LNCAP (cell line): ENCODE measurements at regions not wholly inside any gene's neighbourhood (a gene's known extent, or its start where the extent isn't known, plus 50 kb on each side); places are given as distances from the start of the nearest gene placed in this dataset.

Experiments
- TF ChIP-seq, protein P1 (sequence below): fragments of 450-650 bp; IDR thresholded peaks from 2 replicates; pipeline ENCODE4 v1.5.1; 2017; ENCODE audit warnings: mild to moderate bottlenecking

GRCh38 chr4:181018472-181018871 lies 1224.7 kb upstream of the TENM3 start:
- TF ChIP-seq, protein P1, sequence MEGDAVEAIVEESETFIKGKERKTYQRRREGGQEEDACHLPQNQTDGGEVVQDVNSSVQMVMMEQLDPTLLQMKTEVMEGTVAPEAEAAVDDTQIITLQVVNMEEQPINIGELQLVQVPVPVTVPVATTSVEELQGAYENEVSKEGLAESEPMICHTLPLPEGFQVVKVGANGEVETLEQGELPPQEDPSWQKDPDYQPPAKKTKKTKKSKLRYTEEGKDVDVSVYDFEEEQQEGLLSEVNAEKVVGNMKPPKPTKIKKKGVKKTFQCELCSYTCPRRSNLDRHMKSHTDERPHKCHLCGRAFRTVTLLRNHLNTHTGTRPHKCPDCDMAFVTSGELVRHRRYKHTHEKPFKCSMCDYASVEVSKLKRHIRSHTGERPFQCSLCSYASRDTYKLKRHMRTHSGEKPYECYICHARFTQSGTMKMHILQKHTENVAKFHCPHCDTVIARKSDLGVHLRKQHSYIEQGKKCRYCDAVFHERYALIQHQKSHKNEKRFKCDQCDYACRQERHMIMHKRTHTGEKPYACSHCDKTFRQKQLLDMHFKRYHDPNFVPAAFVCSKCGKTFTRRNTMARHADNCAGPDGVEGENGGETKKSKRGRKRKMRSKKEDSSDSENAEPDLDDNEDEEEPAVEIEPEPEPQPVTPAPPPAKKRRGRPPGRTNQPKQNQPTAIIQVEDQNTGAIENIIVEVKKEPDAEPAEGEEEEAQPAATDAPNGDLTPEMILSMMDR, result no peak

DNA sequence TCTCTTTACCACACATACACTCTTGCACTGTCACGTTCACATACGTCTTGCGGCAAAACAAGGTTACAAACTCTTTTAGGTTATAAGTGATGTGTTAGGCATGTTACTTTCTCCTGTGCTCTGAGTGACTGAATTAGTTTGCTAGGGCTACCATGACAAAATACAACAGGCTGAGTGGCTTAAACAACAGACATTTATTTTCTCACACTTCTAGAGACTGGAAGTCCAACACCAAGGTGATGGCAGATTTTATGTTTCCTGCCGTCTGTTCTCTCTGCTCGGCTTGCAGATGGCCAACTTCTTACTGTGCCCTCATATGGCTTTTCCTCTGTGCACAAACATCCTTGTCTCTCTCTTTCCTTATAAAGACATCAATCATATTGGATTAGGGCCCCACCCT lies 1224.3 kb upstream of the TENM3 start:
- TF ChIP-seq, protein P1, result no peak

DNA sequence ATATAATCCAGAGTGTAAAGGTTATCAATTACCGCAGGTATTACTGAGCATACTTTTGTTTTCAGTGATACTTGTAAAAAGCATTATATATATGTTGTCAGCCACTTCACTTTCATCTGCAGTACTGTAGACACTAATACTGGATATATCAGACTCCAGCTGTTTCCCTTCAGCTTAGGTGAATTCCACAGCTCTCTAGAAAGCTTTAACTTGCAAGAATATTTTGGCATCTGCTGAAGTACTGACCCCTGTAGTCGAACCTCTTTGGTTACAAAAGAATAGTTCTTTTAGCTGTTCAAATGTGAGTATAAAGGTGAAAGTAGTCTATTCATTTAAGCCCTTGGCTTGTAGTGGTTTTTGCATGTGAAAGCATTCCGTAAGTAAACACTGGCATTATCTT lies 1222.7 kb upstream of the TENM3 start:
- TF ChIP-seq, protein P1, result no peak

DNA sequence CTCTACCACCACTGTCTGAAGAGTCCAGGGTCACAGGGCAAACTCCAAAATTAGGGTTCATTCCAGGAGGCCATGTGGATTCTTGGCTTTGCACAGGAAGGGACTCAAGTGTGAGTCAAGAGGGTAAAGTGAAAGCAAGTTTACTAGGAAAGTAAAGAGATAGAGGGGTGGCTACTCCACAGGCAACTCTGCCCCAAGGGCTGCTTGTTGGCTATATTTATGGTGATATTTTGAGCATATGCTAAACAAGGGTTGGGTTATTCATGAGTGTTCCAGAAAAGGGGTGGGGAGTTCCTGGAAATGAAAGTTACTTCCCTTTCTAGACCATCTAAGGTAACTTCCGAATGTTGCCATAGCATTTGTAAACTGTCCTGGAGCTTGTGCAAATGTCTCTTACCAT lies 1222.0 kb upstream of the TENM3 start:
- TF ChIP-seq, protein P1, result no peak

DNA sequence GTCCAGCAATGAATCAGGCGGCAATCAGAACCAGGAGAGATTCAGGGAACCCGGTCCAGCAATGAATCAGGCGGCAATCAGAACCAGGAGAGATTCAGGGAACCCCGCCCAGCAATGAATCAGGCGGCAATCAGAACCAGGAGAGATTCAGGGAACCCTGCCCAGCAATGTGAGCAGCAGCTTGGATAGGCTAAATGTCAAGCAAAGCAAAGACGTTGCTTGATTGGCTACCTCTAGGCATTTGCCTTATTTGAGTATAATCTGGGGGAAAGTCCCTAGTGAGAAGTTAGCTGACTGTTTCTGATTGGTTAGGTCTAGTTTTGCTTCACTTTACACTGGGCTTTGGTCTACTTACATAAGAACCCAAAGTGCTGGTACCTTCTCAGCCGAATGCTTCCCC lies 1212.2 kb upstream of the TENM3 start:
- TF ChIP-seq, protein P1, result no peak

DNA sequence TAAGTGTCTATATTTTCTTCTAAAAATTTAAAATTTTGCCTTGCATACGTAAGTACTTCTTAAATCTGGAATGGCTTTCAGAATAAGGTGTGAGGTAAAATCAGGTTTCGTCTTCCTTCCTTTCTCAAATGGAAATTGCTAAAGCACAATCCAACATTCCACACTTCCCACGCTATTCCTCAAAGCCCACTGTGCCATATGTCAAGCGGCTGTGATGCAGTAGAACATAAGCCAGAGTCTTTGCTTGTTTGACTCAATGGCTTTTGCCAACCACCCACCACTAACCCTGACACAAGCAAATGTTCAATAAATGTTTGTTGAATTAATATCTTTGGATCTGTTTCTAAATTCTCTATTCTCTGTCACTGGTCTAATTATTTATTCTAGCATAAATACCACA lies 1199.7 kb upstream of the TENM3 start:
- TF ChIP-seq, protein P1, result no peak

DNA sequence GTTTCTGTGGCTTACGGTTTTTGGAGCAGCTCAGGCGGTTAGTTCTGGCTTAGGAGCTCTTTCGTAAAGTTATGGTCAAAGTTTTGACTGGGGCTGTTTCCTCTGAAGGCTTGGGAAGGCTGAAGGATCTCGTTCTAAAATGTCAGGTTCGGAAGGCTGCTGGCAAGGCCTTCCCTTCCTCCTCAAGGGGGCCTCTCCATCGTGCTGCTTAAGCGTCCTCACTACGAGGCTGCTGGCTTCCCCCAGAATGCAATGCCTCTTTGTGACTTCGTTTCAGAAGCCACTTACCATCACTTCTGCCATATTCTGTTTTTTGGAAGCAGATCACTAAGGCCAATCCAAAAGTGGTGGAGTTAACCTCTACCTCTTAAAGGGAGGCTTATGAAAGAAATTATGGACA lies 1196.4 kb upstream of the TENM3 start:
- TF ChIP-seq, protein P1, result no peak

- TF ChIP-seq, protein P1, result no peak
These were observed 1191.3 kb upstream of the TENM3 start for GRCh38 chr4:181051931-181052330.
